GM06990 (cell line): ENCODE measurements at regions not wholly inside any gene's neighbourhood (a gene's known extent, or its start where the extent isn't known, plus 50 kb on each side); places are given as distances from the start of the nearest gene placed in this dataset.
"Not testable (repeated sequence)": the region's sequence is repeated elsewhere in the genome, so short reads cannot be mapped to it uniquely, and the experiment has no call there.

ENCODE experiments used
- DNase-seq: peaks from one replicate; pipeline ENCODE4 v3.0.0-alpha.2; 2011; ENCODE audit not compliant: insufficient read length; ENCODE audit errors: extremely low read depth
- H3K27me3 ChIP-seq: replicated peaks from 2 replicates; pipeline ENCODE4 v1.6.0; 2011; ENCODE audit warnings: low read length; ENCODE audit not compliant: control insufficient read depth, insufficient read depth
- H3K36me3 ChIP-seq: 2 replicates; pipeline ENCODE4 v1.5.1; 2011; ENCODE audit warnings: low read length; ENCODE audit not compliant: control insufficient read depth, insufficient read depth
- H3K4me3 ChIP-seq: replicated peaks from 2 replicates; pipeline ENCODE4 v1.5.1; 2011; ENCODE audit warnings: low read depth, mild to moderate bottlenecking, control low read depth, low read length
- TF ChIP-seq, protein P1 (sequence below): IDR thresholded peaks from 2 replicates; pipeline ENCODE4 v1.5.1; 2011; ENCODE audit warnings: low read length, control low read depth, mild to moderate bottlenecking, inconsistent platforms; ENCODE audit not compliant: insufficient read depth, poor library complexity, severe bottlenecking

DNA sequence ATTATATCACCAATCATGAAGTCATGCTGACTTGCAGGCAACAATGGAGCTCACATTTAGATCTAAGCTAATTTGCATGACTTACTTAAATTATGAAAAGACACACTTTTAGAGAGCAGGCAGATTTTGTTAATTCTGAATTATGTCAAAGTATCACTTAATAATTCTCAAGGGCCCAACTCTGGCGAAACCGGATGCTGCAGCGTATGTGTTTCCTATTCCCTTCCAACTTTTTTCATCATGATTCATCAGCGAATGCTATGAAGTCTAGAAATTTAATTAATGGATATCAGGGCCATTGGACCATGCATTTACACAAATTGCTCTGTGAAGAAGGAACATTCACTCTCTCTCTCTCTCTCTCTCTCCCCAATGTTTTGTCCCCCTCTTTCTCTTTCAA, 63.5 kb upstream of the GOLGA8A start:
- no peaks in the 10 kb centered on the region for H3K27me3 ChIP-seq
- TF ChIP-seq, protein P1, sequence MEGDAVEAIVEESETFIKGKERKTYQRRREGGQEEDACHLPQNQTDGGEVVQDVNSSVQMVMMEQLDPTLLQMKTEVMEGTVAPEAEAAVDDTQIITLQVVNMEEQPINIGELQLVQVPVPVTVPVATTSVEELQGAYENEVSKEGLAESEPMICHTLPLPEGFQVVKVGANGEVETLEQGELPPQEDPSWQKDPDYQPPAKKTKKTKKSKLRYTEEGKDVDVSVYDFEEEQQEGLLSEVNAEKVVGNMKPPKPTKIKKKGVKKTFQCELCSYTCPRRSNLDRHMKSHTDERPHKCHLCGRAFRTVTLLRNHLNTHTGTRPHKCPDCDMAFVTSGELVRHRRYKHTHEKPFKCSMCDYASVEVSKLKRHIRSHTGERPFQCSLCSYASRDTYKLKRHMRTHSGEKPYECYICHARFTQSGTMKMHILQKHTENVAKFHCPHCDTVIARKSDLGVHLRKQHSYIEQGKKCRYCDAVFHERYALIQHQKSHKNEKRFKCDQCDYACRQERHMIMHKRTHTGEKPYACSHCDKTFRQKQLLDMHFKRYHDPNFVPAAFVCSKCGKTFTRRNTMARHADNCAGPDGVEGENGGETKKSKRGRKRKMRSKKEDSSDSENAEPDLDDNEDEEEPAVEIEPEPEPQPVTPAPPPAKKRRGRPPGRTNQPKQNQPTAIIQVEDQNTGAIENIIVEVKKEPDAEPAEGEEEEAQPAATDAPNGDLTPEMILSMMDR = no peak
- no peak for DNase-seq
- H3K36me3 ChIP-seq = no peaks in the 10 kb centered on the region
- H3K4me3 ChIP-seq = no peak overlapping the region

DNA sequence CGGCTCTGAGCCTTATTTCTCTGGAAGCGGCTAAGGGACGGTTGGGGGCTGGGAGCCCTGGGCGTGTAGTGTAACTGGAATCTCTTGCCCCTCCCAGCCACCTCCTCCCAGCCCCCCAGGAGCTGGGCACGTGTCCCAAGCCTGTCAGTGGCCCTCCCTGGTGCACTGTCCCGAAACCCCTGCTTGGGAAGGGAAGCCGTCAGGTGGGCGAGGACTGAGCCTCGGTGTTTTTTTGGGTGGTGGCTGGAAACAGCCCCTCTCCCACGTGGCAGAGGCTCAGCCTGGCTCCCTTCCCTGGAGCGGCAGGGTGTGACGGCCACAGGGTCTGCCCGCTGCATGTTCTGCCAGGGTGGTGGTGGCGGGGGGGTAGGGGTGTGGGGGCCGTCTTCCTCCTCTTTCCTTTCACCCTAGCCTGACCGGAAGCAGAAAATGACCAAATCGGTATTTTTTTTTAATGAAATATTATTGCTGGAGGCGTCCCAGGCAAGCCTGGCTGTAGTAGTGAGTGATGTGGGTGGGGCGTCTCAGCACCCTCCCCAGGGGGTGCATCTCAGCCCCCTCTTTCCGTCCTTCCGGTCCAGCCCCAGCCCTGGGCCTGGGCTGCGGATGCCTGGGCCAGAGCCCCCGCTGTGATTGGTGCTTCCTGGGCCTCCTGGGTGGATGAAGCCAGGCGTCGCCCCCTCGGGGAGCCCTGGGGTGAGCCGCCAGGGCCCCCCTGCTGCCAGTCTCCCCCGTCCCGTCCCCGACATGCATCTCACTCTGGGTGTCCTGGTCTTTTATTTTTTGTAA, 58.8 kb upstream of the GOLGA8A start:
- TF ChIP-seq, protein P1 = no peak
- no peaks in the 10 kb centered on the region for H3K36me3 ChIP-seq
- H3K4me3 ChIP-seq = no peak overlapping the region
- H3K27me3 ChIP-seq = no peaks in the 10 kb centered on the region; the same call in 1 of the 2 replicates
- DNase-seq = no peak

DNA sequence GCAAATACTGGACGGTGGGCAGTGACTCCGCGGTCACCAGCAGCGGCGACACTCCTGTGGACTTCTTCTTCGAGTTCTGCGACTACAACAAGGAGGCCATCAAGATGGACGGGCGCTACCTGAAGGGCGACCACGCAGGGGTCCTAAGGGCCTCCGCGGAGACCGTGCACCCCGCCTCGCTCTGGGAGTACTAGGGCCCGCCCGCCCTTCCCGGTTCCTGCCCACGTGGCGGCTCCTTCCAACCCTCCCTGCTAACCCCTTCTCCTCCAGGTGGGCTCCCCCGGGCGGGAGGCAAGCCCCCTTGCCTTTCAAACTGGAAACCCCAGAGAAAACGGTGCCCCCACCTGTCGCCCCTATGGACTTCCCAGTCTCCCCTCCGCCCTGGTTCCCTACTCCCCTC, 58.1 kb upstream of the GOLGA8A start:
- not testable (repeated sequence) for H3K36me3 ChIP-seq, H3K27me3 ChIP-seq, H3K4me3 ChIP-seq, DNase-seq

DNA sequence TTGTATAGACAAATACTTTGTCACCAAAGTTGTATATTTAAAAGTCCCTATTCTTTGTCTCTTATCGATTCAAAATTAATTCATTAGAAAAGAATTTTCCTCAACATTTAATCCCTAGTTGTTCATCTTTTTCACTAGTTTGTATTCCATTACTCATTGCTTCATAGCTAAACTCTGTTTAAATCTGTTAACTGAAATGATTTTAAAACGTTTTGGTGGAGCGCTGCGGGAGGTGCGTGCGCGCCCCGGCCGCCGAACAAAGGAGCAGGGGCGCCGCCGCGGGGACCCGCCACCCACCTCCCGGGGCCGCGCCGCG, 56.4 kb upstream of the GOLGA8A start:
- TF ChIP-seq, protein P1 = no peak
- Histone ChIP-seq H3K36me3 (no peaks in the 10 kb centered on the region), H3K4me3 (no peak overlapping the region), H3K27me3 (no peaks in the 10 kb centered on the region; the same call in 1 of the 2 replicates)
- DNase-seq = no peak

DNA sequence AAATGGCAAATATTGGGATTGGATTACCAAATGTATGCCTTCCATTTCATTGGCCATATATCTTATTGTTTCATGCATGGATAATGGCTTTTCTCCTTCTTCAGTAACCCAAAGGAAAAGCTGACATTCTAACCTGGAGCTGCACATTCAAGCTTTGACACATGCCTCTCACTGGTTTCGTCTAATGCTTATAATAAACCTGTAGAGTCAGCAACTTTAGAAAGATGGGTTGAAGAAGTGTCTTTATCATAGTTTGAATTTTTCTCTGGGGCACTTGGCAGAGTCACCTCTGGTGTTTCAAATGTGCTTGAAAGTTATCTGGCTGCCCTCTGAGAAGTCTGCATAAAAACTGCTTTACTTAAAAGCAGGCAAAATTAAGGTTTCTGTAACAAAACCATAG, 55.4 kb upstream of the GOLGA8A start:
- no peaks in the 10 kb centered on the region for H3K36me3 ChIP-seq
- TF ChIP-seq, protein P1 = no peak
- no peak for DNase-seq
- H3K27me3 ChIP-seq = no peaks in the 10 kb centered on the region; the same call in 1 of the 2 replicates
- H3K4me3 ChIP-seq = no peak overlapping the region

DNA sequence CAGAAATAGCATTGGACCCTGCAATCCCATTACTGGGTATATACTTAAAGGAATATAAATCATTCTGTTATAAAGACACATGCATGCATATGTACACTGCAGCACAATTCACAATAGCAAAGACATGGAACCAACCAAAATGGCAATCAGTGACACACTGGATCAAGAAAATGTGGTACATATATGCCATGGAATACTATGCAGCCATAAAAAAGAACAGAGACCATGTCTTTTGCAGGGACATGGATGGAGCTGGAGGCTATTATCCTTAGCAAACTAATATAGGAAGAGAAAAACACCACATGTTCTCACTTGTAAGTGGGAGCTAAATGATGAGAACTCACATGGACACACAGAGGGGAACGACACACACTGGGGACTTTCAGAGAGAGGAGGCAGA, 53.9 kb upstream of the GOLGA8A start:
- not testable (repeated sequence) for H3K27me3 ChIP-seq, H3K4me3 ChIP-seq

More for the DNA sequence above, 53.9 kb upstream of the GOLGA8A start:
- not testable (repeated sequence) for H3K36me3 ChIP-seq, DNase-seq
